Endodermal cell (in vitro differentiated cells): ENCODE measurements at regions not wholly inside any gene's neighbourhood (a gene's known extent, or its start where the extent isn't known, plus 50 kb on each side); places are given as distances from the start of the nearest gene placed in this dataset.

Source experiments
- DNase-seq: peaks from one replicate; pipeline ENCODE4 v3.0.0-alpha.2; 2017
- H3K27ac ChIP-seq: 2 replicates; pipeline ENCODE4 v1.5.1; 2013; ENCODE audit warnings: mild to moderate bottlenecking, low read depth, low read length, moderate library complexity
- H3K27me3 ChIP-seq: 2 replicates; pipeline ENCODE4 v1.6.1; 2013; ENCODE audit warnings: mild to moderate bottlenecking, low read length, moderate library complexity; ENCODE audit not compliant: insufficient read depth, control insufficient read depth, poor library complexity, severe bottlenecking
- H3K36me3 ChIP-seq: 2 replicates; pipeline ENCODE4 v1.7.0; 2013; ENCODE audit warnings: mild to moderate bottlenecking, low read length, moderate library complexity; ENCODE audit not compliant: control insufficient read depth, insufficient read depth
- H3K4me1 ChIP-seq: one replicate; pipeline ENCODE4 v1.7.0; 2013; ENCODE audit warnings: low read length; ENCODE audit not compliant: control insufficient read depth, insufficient read depth
- H3K4me3 ChIP-seq: 2 replicates; pipeline ENCODE4 v1.5.1; 2013; ENCODE audit warnings: mild to moderate bottlenecking, low read length, moderate library complexity
- H3K9ac ChIP-seq: 2 replicates; pipeline ENCODE4 v1.6.1; 2013; ENCODE audit warnings: mild to moderate bottlenecking, low read length, moderate library complexity; ENCODE audit not compliant: poor library complexity, severe bottlenecking; ENCODE audit errors: extremely low read depth
- H3K9me3 ChIP-seq: 2 replicates; pipeline ENCODE4 v1.6.1; 2013; ENCODE audit warnings: mild to moderate bottlenecking, low read length, moderate library complexity; ENCODE audit not compliant: control insufficient read depth
- H3K27ac Mint-ChIP-seq: 2 replicates; pipeline ENCODE4 v1.8.0; 2020; ENCODE audit warnings: mixed read lengths
- H3K27me3 Mint-ChIP-seq: 2 replicates; pipeline ENCODE4 v1.8.0; 2021; ENCODE audit warnings: mild to moderate bottlenecking, mixed read lengths; ENCODE audit not compliant: insufficient read depth
- H3K36me3 Mint-ChIP-seq: 2 replicates; pipeline ENCODE4 v1.8.0; 2020; ENCODE audit warnings: low read depth, mixed read lengths
- H3K4me1 Mint-ChIP-seq: 2 replicates; pipeline ENCODE4 v1.8.0; 2020; ENCODE audit warnings: mixed read lengths
- H3K4me3 Mint-ChIP-seq: 2 replicates; pipeline ENCODE4 v1.8.0; 2020; ENCODE audit warnings: mild to moderate bottlenecking, moderate library complexity, mixed read lengths
- H3K9me3 Mint-ChIP-seq: 2 replicates; pipeline ENCODE4 v1.8.0; 2020; ENCODE audit warnings: mild to moderate bottlenecking, mixed read lengths
- WGBS, 2 experiments: methylation state at CpG; one replicate each; pipeline versions ENCODE4 v1.1.5 to v1.1.7; 2013; ENCODE audit warnings: missing lambda C conversion rate in 2 of 2, mixed read lengths in 1 of 2; ENCODE audit not compliant: insufficient coverage in 1 of 2, insufficient read length in 1 of 2; 5-methylcytosine and 5-hydroxymethylcytosine counted together
- TF ChIP-seq, protein P1 (sequence below): fragments of 200-600 bp; sonication (generic); conservative IDR thresholded peaks from 2 replicates; pipeline ENCODE4 v1.5.0; 2021; ENCODE audit warnings: antibody characterized with exemption, mild to moderate bottlenecking

DNA sequence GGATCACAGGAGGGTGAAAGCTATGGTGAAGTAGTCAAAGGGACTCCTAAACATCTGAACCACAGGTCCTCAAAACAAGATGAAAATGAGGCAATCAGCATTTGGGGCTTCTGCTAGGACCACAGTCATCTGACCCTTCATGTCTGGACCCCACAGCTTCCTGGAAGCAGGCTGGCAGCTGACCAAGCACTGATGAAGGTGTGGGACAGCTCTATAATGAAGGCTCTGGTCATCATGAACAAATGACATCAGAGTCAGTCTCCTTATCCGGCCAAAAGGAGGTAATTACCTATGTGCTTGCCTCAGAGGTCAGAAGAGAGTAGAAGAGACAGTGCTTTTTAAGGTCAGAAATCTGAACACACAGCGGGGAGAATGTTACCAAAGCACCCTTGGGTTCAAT is 101.2 kb upstream of the GNAO1 start:
- TF ChIP-seq, protein P1, sequence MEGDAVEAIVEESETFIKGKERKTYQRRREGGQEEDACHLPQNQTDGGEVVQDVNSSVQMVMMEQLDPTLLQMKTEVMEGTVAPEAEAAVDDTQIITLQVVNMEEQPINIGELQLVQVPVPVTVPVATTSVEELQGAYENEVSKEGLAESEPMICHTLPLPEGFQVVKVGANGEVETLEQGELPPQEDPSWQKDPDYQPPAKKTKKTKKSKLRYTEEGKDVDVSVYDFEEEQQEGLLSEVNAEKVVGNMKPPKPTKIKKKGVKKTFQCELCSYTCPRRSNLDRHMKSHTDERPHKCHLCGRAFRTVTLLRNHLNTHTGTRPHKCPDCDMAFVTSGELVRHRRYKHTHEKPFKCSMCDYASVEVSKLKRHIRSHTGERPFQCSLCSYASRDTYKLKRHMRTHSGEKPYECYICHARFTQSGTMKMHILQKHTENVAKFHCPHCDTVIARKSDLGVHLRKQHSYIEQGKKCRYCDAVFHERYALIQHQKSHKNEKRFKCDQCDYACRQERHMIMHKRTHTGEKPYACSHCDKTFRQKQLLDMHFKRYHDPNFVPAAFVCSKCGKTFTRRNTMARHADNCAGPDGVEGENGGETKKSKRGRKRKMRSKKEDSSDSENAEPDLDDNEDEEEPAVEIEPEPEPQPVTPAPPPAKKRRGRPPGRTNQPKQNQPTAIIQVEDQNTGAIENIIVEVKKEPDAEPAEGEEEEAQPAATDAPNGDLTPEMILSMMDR = no peak
- H3K9me3 Mint-ChIP-seq = no peaks in the 10 kb centered on the region
- H3K27ac Mint-ChIP-seq = no peak overlapping the region
- Histone ChIP-seq H3K4me3 (no peak overlapping the region), H3K27ac (no peak overlapping the region), H3K9me3 (no peaks in the 10 kb centered on the region), H3K9ac (no peak overlapping the region), H3K27me3 (no peaks in the 10 kb centered on the region), H3K36me3 (no peaks in the 10 kb centered on the region), H3K4me1 (no peaks in the 10 kb centered on the region)
- DNase-seq = no peak
- peaks cover 12% of the 10 kb centered on the region for H3K27me3 Mint-ChIP-seq
- 94 to 100% methylated on average over 2 of the region's 2 CpGs for WGBS, 2 experiments
- no peak overlapping the region for H3K4me3 Mint-ChIP-seq
- H3K36me3 Mint-ChIP-seq = no peaks in the 10 kb centered on the region
- H3K4me1 Mint-ChIP-seq = no peaks in the 10 kb centered on the region

DNA sequence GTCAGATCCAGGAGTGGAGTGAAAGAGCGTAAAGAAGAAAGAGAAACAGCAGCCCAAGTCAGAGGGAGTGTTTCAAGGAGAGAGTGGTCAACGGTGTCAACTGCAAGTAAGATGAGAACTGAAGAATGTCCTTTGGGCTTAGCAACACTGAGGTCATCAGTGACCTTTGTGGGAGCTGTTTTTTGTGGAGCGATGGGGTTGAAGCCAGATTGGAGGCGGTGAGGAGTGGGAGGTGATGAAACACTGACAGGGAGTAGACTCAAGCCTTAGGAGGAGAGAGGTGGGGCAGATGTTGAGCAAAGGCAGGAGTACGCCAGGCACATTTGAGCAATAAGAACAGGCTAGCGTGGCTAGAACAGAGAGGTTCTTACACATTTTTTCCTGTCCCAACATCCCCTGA is 103.7 kb upstream of the GNAO1 start:
- no peak overlapping the region for H3K9ac ChIP-seq
- H3K27me3 ChIP-seq = no peaks in the 10 kb centered on the region
- no peak overlapping the region for H3K27ac ChIP-seq
- Mint-ChIP-seq H3K4me3 (no peak overlapping the region), H3K4me1 (no peaks in the 10 kb centered on the region), H3K27ac (no peak overlapping the region), H3K9me3 (no peaks in the 10 kb centered on the region), H3K36me3 (no peaks in the 10 kb centered on the region), H3K27me3 (peaks cover 12% of the 10 kb centered on the region)
- 86 to 92% methylated on average over 4 to 6 of the region's 6 CpGs for WGBS, 2 experiments
- no peak for DNase-seq
- no peaks in the 10 kb centered on the region for H3K4me1 ChIP-seq
- TF ChIP-seq, protein P1 = no peak
- H3K9me3 ChIP-seq = no peaks in the 10 kb centered on the region
- no peak overlapping the region for H3K4me3 ChIP-seq
- no peaks in the 10 kb centered on the region for H3K36me3 ChIP-seq

DNA sequence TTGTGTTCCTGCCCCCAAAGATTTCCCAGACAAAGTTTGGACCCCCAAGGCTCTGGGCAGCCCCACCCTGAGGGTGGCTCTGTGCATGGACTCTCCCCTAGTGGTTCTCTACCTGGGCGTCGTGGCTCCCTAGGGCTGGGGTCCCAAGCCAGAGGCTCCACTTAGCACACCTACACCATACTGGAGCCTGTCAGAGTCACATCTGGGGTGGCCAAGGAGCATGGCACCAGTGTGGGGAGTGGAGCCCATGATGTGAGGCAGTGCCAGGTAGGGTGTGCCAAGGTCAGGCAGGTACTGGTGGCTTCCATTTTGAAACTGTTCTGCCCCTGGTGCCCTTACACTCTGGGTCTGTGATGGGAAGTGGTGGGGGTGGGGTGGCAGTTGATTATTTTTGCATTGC is 109.9 kb upstream of the GNAO1 start:
- TF ChIP-seq, protein P1 = no peak
- DNase-seq = no peak
- 93% methylated on average over 2 of the region's 2 CpGs; no CpG with 5 or more reads in 1 of the 2 experiments for WGBS, 2 experiments
- Histone ChIP-seq H3K9ac (no peak overlapping the region), H3K4me3 (no peak overlapping the region), H3K9me3 (peaks cover 9% of the 10 kb centered on the region), H3K4me1 (peaks cover 5% of the 10 kb centered on the region), H3K36me3 (no peaks in the 10 kb centered on the region), H3K27ac (no peak overlapping the region), H3K27me3 (no peaks in the 10 kb centered on the region)
- Mint-ChIP-seq H3K4me3 (no peak overlapping the region), H3K27ac (no peak overlapping the region), H3K9me3 (no peaks in the 10 kb centered on the region), H3K36me3 (no peaks in the 10 kb centered on the region), H3K27me3 (no peaks in the 10 kb centered on the region), H3K4me1 (no peaks in the 10 kb centered on the region)
